Thyroid gland (tissue), 4 donors: ENCODE measurements at regions not wholly inside any gene's neighbourhood (a gene's known extent, or its start where the extent isn't known, plus 50 kb on each side); places are given as distances from the start of the nearest gene placed in this dataset.

Experiments
- DNase-seq, 2 donors: peaks; one replicate each; pipeline ENCODE4 v3.0.0-alpha.2; 2019
- H3K27ac ChIP-seq, 3 donors: fragments of 200-600 bp; sonication (generic); 1 replicate in 2 of 3; 2 replicates in 1 of 3; pipeline ENCODE4 v1.5.1; 2016 to 2019; ENCODE audit warnings: mild to moderate bottlenecking in 1 of 3, moderate library complexity in 1 of 3
- H3K27me3 ChIP-seq: fragments of 200-600 bp; sonication (generic); one replicate; pipeline ENCODE4 v1.5.1; 2019
- H3K36me3 ChIP-seq, 2 donors: fragments of 200-600 bp; sonication (generic); one replicate each; pipeline ENCODE4 v1.5.1; 2016 to 2019
- H3K4me1 ChIP-seq, 2 donors: fragments of 200-600 bp; sonication (generic); one replicate each; pipeline ENCODE4 v1.5.1; 2017 to 2019
- H3K4me3 ChIP-seq, 3 donors: fragments of 200-600 bp; sonication (generic); replicated peaks in 1 of 3; 1 replicate in 2 of 3; 2 replicates in 1 of 3; pipeline ENCODE4 v1.5.1; 2016; ENCODE audit warnings: mild to moderate bottlenecking in 1 of 3
- H3K9me3 ChIP-seq: fragments of 200-600 bp; sonication (generic); one replicate; pipeline ENCODE4 v1.5.1; 2017
- CTCF ChIP-seq, 6 experiments: fragments of 200-600 bp in 3 of 6; fragments of 450-650 bp in 3 of 6; sonication (generic) in 3 of 6; IDR thresholded peaks; one replicate each; pipeline ENCODE4 v1.5.1; 2016 to 2019; ENCODE audit warnings: antibody characterized with exemption in 6 of 6, mild to moderate bottlenecking in 2 of 6, inconsistent platforms in 1 of 6, moderate library complexity in 1 of 6
- POLR2A ChIP-seq, 2 donors: fragments of 450-650 bp; IDR thresholded peaks; one replicate each; pipeline ENCODE4 v1.6.1; 2017; ENCODE audit warnings: antibody characterized with exemption in 2 of 2, mild to moderate bottlenecking in 2 of 2, moderate library complexity in 1 of 2
- WGBS, 2 donors: methylation state at CpG; one replicate each; pipeline ENCODE4 v1.1.5; 2017; 5-methylcytosine and 5-hydroxymethylcytosine counted together
- intact Hi-C: fragments of 100-400 bp; cut with DNase I; formaldehyde crosslinking; loops from one replicate; pipeline ENCODE4 v1.15.1; 2023

- Histone ChIP-seq H3K27me3 (no peaks in the 10 kb centered on the region), H3K4me1 (no peaks in the 10 kb centered on the region), H3K9me3 (no peaks in the 10 kb centered on the region), H3K4me3 (no peak overlapping the region), H3K36me3 (no peaks in the 10 kb centered on the region), H3K27ac (no peak overlapping the region)
- no peak for TF ChIP-seq CTCF (IDR thresholded peaks at IDR 0.05)
- TF ChIP-seq POLR2A (IDR thresholded peaks at IDR 0.05) = no peak
- WGBS, 2 donors = 53 to 55% methylated on average over 2 of the region's 2 CpGs
- intact Hi-C loops = no loop called here
- DNase-seq = no peak
These were observed 539.6 kb upstream of the PRKX start for GRCh38 chrX:4253092-4253491.

- Histone ChIP-seq H3K36me3 (no peaks in the 10 kb centered on the region), H3K27ac (no peak overlapping the region), H3K4me3 (no peak overlapping the region), H3K4me1 (no peaks in the 10 kb centered on the region), H3K9me3 (no peaks in the 10 kb centered on the region), H3K27me3 (no peaks in the 10 kb centered on the region)
- intact Hi-C loops = no loop called here
- TF ChIP-seq POLR2A (IDR thresholded peaks at IDR 0.05) = no peak
- no peak for TF ChIP-seq CTCF (IDR thresholded peaks at IDR 0.05)
- no peak for DNase-seq
- 40 to 50% methylated on average over 8 of the region's 8 CpGs for WGBS, 2 donors
These were observed 536.0 kb upstream of the PRKX start for GRCh38 chrX:4249401-4249800.

- intact Hi-C loops = no loop called here
- TF ChIP-seq POLR2A (IDR thresholded peaks at IDR 0.05) = no peak
- no peak for TF ChIP-seq CTCF (IDR thresholded peaks at IDR 0.05)
- no peaks in the 10 kb centered on the region for H3K4me1 ChIP-seq
- no peaks in the 10 kb centered on the region for H3K27me3 ChIP-seq
- no peak overlapping the region for H3K4me3 ChIP-seq
- no peak for DNase-seq
- H3K27ac ChIP-seq = no peak overlapping the region
- WGBS, 2 donors = 0 to 17% methylated on average over 2 of the region's 2 CpGs
- H3K9me3 ChIP-seq = no peaks in the 10 kb centered on the region
- no peaks in the 10 kb centered on the region for H3K36me3 ChIP-seq
These were observed 530.3 kb upstream of the PRKX start for GRCh38 chrX:4243759-4244158.

GRCh38 chrX:4240541-4241194, 527.2 kb upstream of the PRKX start:
- TF ChIP-seq CTCF (IDR thresholded peaks at IDR 0.05) (no peak), POLR2A (IDR thresholded peaks at IDR 0.05) (no peak)

GRCh38 chrX:4239650-4240540, 526.4 kb upstream of the PRKX start:
- intact Hi-C loops = no loop called here
- Histone ChIP-seq H3K4me1 (no peaks in the 10 kb centered on the region), H3K36me3 (no peaks in the 10 kb centered on the region), H3K4me3 (no peak overlapping the region), H3K9me3 (no peaks in the 10 kb centered on the region), H3K27ac (no peak overlapping the region), H3K27me3 (no peaks in the 10 kb centered on the region)
- no peak for TF ChIP-seq POLR2A (IDR thresholded peaks at IDR 0.05)
- TF ChIP-seq CTCF (IDR thresholded peaks at IDR 0.05) = no peak
- DNase-seq = no peak
- WGBS, 2 donors = 58 to 65% methylated on average over 5 of the region's 5 CpGs

More at GRCh38 chrX:4240541-4241194, 527.2 kb upstream of the PRKX start:
- Histone ChIP-seq H3K36me3 (no peaks in the 10 kb centered on the region), H3K9me3 (no peaks in the 10 kb centered on the region), H3K4me3 (no peak overlapping the region), H3K4me1 (no peaks in the 10 kb centered on the region), H3K27ac (no peak overlapping the region), H3K27me3 (no peaks in the 10 kb centered on the region)
- no peak for DNase-seq
- WGBS, 2 donors = 74% methylated on average over 6 of the region's 6 CpGs
- intact Hi-C loops = no loop called here
